ENCODE measurements at regions not wholly inside any gene's neighbourhood (a gene's known extent, or its start where the extent isn't known, plus 50 kb on each side); places are given as distances from the start of the nearest gene placed in this dataset.

GRCh38 chr3:190983875-190984274 is 121.4 kb upstream of the GMNC start:
- TF ChIP-seq CTCF (conservative IDR thresholded peaks at IDR 0.05; ENCODE audit: low read depth, low read length) (no peak), EZH2 (IDR thresholded peaks at IDR 0.05; ENCODE audit: borderline replicate concordance, low read depth, low read length, poor library complexity, severe bottlenecking) (no peak)

Data from A673 (cell line).